Epithelial cell of proximal tubule (primary cell): ENCODE measurements at regions not wholly inside any gene's neighbourhood (a gene's known extent, or its start where the extent isn't known, plus 50 kb on each side); places are given as distances from the start of the nearest gene placed in this dataset.

Experiments
- DNase-seq: peaks from one replicate; pipeline ENCODE4 v3.0.0-alpha.2; 2011; ENCODE audit warnings: low read depth
- H3K4me3 ChIP-seq: 2 replicates; pipeline ENCODE4 v1.5.1; 2011; ENCODE audit warnings: low read depth, mild to moderate bottlenecking, low read length
- TF ChIP-seq, protein P1 (sequence below): conservative IDR thresholded peaks from 2 replicates; pipeline ENCODE4 v1.5.1; 2012; ENCODE audit warnings: low read depth, mild to moderate bottlenecking, low read length

DNA sequence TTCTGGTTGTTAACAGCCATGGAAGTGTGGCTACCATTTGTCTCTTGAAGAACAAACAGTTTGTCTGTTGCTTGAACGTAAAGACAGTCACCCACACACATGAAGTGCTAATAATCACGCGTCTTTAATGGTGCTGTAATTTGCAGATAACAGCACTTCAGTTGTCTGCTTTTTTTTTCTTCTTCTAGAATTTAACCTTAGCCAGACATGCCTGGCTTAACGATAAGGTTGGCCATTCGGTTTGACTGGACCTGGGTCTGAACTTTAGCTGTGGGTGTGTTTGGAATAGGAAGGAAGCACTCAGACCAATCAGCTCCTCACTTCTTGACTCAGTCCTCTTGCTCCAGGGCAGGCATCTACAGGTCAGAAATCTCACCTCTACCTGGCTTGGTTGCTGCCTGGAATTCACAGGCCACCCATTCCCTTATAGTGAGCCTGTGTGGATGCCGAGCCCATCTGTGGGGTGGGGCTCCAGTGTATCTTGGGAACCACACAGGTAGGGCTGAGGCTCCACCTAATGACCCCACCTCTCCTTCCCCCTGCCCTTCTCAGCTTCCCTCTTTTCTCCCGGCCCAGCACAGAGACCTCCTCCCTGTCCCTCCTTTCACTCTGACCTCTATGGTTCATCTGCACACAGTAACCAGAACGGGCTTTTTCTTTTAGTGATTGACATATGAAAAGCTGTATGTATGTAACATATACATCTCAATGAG is 246.4 kb upstream of the PWP1 start:
- H3K4me3 ChIP-seq, result no peak overlapping the region
- TF ChIP-seq, protein P1, sequence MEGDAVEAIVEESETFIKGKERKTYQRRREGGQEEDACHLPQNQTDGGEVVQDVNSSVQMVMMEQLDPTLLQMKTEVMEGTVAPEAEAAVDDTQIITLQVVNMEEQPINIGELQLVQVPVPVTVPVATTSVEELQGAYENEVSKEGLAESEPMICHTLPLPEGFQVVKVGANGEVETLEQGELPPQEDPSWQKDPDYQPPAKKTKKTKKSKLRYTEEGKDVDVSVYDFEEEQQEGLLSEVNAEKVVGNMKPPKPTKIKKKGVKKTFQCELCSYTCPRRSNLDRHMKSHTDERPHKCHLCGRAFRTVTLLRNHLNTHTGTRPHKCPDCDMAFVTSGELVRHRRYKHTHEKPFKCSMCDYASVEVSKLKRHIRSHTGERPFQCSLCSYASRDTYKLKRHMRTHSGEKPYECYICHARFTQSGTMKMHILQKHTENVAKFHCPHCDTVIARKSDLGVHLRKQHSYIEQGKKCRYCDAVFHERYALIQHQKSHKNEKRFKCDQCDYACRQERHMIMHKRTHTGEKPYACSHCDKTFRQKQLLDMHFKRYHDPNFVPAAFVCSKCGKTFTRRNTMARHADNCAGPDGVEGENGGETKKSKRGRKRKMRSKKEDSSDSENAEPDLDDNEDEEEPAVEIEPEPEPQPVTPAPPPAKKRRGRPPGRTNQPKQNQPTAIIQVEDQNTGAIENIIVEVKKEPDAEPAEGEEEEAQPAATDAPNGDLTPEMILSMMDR, result no peak
- DNase-seq, result no peak

DNA sequence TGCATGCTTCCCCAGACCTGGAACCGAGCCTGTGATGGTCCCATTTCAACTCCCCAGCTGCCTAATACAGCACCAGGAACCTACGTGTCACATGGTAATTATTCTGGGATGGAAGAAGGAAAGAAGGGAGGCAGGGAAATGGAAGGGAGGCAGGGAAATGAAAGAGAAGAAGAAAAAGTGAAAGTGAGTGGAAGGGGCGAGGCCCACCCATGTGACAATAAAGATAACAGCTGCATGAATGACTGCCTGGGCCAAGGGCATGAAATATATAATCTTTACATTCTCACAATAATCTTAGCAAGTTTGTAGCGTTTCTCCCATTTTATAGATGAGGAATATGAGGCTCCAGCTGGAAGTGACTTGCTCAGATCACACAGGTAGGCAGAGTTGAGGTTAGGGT is 245.0 kb upstream of the PWP1 start:
- TF ChIP-seq, protein P1, result no peak
- H3K4me3 ChIP-seq, result no peak overlapping the region
- DNase-seq, result no peak

DNA sequence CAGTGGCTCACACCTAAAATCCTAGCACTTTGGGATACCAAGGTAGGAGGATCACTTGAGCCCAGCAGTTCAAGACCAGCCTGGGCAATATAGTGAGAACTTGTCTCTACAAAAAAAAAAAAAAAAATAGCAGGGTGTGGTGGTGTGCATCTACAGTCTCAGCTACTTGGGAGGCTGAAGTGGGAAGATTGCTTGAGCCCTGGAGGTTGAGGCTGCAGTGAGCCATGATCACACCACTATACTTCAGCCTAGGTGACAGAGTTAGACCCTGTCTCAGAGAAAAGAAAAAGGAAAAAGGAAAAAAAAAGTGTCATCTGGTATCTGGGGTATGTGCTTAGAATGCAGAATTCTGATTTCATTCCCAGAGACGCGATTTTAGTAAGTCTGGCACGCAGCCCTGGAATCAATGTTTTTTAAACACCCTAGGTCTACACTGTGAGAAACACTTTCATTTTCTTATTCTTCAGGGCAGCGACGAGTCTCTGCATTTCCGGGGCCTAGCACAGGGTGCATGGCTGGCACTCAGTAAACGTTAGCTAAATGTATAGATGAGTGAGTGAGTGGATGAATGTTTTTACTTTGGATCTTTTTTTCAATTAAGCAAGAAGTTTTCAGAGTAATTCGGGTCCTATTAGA is 243.8 kb upstream of the PWP1 start:
- H3K4me3 ChIP-seq, result no peak overlapping the region
- TF ChIP-seq, protein P1, result no peak
- DNase-seq, result no peak

DNA sequence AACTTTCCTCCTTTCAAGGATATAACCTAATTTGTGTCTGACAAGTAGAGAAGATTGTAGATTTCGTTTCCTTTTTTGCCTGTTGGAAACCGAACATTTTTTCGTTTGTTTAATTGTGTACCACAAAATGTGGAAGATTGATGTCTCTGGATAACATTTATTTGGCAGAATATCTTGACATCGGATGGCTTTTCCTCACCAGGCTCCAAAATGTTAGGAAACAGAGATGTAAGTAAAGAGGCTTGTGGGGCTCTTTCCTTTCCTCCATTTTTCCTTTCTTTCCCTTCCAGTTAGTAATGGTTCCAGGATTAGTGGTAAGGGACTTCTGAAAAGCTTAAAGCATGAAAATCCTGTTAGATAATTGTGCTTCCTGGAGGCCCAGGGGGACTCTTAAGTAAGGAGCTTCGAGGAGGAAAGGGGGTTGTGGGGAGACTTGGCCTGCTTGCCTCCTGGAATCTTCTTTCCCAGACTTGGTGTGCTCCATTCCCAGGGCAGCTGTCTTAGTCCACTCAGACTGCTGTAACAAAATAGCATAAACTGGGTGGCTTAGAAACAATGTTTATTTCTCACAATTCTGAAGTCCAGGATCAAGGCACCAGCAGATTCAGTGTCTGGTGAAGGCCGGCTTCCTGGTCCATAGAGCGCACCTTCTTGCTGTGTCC is 243.1 kb upstream of the PWP1 start:
- TF ChIP-seq, protein P1, result no peak
- no peak for DNase-seq
- H3K4me3 ChIP-seq, result no peak overlapping the region

DNA sequence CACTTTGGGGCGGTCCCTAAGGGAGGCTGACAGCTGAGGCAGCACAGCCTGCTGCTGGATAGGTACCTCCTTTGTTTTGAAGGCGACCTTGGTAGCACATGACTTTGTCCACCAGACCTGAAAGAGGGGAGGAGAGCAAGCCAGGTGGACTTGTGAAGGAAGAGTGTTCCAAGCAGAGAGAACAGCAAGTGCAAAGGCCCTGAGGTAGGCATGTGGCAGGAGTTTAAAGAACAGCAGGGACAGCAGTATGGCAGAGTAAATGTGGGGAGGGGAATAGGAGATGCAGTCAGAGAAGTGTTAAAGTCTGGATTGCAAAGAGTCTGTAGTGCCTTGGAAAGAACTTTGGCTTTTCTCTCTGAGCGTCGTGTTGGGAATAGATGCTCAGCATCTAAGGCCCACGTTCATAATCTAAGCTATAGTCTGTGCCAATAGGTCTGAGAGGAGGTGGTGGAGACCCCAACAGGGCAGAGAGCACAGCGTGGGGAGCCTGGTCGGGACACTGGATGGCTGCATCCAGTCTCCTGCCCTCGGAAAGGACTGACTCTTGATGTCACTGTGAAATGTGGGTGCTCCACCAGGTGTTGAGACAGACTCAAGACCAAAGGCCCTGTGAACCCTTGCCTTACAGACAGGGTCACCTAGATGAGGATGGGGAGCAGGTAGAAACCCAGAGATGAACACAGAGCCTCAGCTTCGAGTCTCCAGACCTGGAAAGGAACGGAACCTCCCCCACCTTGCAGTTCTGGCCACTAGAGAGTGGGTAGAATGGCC is 242.1 kb upstream of the PWP1 start:
- TF ChIP-seq, protein P1, result no peak
- DNase-seq, result no peak
- H3K4me3 ChIP-seq, result no peak overlapping the region

DNA sequence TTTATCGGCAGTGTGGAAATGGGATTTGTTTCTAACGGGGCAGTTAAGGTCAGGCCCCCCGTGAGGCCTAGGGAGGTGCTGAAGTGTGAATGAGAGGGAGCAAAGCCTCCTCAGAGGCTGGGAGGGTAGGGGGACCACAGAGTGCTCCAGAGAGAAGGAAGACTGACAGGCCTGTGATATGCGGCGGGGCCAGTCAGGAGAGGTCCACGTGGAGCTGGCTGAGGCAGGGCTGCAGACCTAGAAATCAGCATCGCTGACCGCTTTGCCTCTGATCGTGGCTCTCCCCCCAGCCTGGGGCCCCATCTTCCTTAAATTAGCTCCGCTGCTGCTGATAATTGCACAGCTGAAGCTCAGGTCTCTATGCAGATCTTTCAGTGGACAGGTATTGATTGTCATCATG is 240.8 kb upstream of the PWP1 start:
- TF ChIP-seq, protein P1, result no peak
- no peak for DNase-seq
- H3K4me3 ChIP-seq, result no peak overlapping the region
